H9 (cell line): ENCODE measurements at regions not wholly inside any gene's neighbourhood (a gene's known extent, or its start where the extent isn't known, plus 50 kb on each side); places are given as distances from the start of the nearest gene placed in this dataset.

Experiments
- DNase-seq: peaks from one replicate; pipeline ENCODE4 v3.0.0-alpha.2; 2017
- H2AFZ ChIP-seq: one replicate; pipeline ENCODE4 v1.6.1; 2013; ENCODE audit warnings: mild to moderate bottlenecking, low read length, control low read depth, moderate library complexity
- H2AK5ac ChIP-seq: 2 replicates; pipeline ENCODE4 v1.6.1; 2013; ENCODE audit warnings: low read length, control low read depth, mixed read lengths; ENCODE audit not compliant: insufficient read length
- H2BK120ac ChIP-seq: one replicate; pipeline ENCODE4 v1.6.1; 2013; ENCODE audit warnings: low read depth, mild to moderate bottlenecking, low read length, control low read depth, inconsistent platforms; ENCODE audit not compliant: poor library complexity, severe bottlenecking
- H2BK12ac ChIP-seq: 2 replicates; pipeline ENCODE4 v1.6.1; 2013; ENCODE audit warnings: low read length, control low read depth, mixed read lengths, low read depth; ENCODE audit not compliant: insufficient read length
- H2BK15ac ChIP-seq: 2 replicates; pipeline ENCODE4 v1.6.1; 2013; ENCODE audit warnings: low read depth, low read length, control low read depth
- H2BK20ac ChIP-seq: one replicate; pipeline ENCODE4 v1.6.1; 2013; ENCODE audit warnings: low read depth, mild to moderate bottlenecking, low read length, control low read depth, inconsistent platforms; ENCODE audit not compliant: poor library complexity, severe bottlenecking
- H2BK5ac ChIP-seq: 2 replicates; pipeline ENCODE4 v1.6.1; 2013; ENCODE audit warnings: low read length, control low read depth, mixed read lengths; ENCODE audit not compliant: insufficient read length
- H3K14ac ChIP-seq: 2 replicates; pipeline ENCODE4 v1.6.1; 2013; ENCODE audit warnings: low read length, control low read depth; ENCODE audit not compliant: insufficient read depth
- H3K18ac ChIP-seq: 2 replicates; pipeline ENCODE4 v1.6.1; 2013; ENCODE audit warnings: low read depth, mild to moderate bottlenecking, mixed read lengths, low read length, control low read depth; ENCODE audit not compliant: insufficient read length
- H3K23ac ChIP-seq: 2 replicates; pipeline ENCODE4 v1.6.1; 2013; ENCODE audit warnings: low read length, control low read depth, mixed read lengths, low read depth; ENCODE audit not compliant: insufficient read length
- H3K23me2 ChIP-seq: 2 replicates; pipeline ENCODE4 v1.6.1; 2013; ENCODE audit warnings: low read depth, mild to moderate bottlenecking, mixed read lengths, low read length, control low read depth; ENCODE audit not compliant: insufficient read length, poor library complexity, severe bottlenecking
- H3K27ac ChIP-seq: 2 replicates; pipeline ENCODE4 v1.5.1; 2013; ENCODE audit warnings: low read length, control low read depth, mixed read lengths, low read depth; ENCODE audit not compliant: insufficient read length
- H3K27me3 ChIP-seq: 2 replicates; pipeline ENCODE4 v1.6.1; 2013; ENCODE audit warnings: low read length, control low read depth, inconsistent platforms; ENCODE audit not compliant: insufficient read depth
- H3K4ac ChIP-seq: 2 replicates; pipeline ENCODE4 v1.6.1; 2013; ENCODE audit warnings: low read depth, mild to moderate bottlenecking, control low read depth, inconsistent platforms, low read length, moderate library complexity
- H3K4me1 ChIP-seq: 2 replicates; pipeline ENCODE4 v1.6.1; 2013; ENCODE audit warnings: low read length, control low read depth, inconsistent platforms; ENCODE audit not compliant: insufficient read depth
- H3K4me2 ChIP-seq: 2 replicates; pipeline ENCODE4 v1.6.1; 2013; ENCODE audit warnings: low read length, control low read depth, mixed read lengths; ENCODE audit not compliant: insufficient read length, insufficient read depth
- H3K56ac ChIP-seq: 2 replicates; pipeline ENCODE4 v1.6.1; 2013; ENCODE audit warnings: low read depth, mild to moderate bottlenecking, mixed read lengths, low read length, control low read depth; ENCODE audit not compliant: insufficient read length
- H3K79me1 ChIP-seq: 2 replicates; pipeline ENCODE4 v1.6.1; 2013; ENCODE audit warnings: low read depth, mild to moderate bottlenecking, moderate library complexity, low read length, control low read depth, inconsistent platforms; ENCODE audit not compliant: insufficient read depth, poor library complexity, severe bottlenecking
- H3K79me2 ChIP-seq: 2 replicates; pipeline ENCODE4 v1.6.1; 2013; ENCODE audit warnings: low read length, control low read depth, inconsistent platforms; ENCODE audit not compliant: insufficient read depth
- H3K9ac ChIP-seq: 2 replicates; pipeline ENCODE4 v1.6.1; 2013; ENCODE audit warnings: low read length, control low read depth, mixed read lengths; ENCODE audit not compliant: insufficient read length; ENCODE audit errors: extremely low read depth
- H3K9me3 ChIP-seq: one replicate; pipeline ENCODE4 v1.6.1; 2013; ENCODE audit warnings: low read depth, low read length, inconsistent platforms; ENCODE audit not compliant: control insufficient read depth
- H3T11ph ChIP-seq: one replicate; pipeline ENCODE4 v1.6.1; 2013; ENCODE audit warnings: mild to moderate bottlenecking, low read length, control low read depth, inconsistent platforms
- H4K20me1 ChIP-seq: one replicate; pipeline ENCODE4 v1.6.1; 2013; ENCODE audit not compliant: control insufficient read depth, insufficient read length, insufficient read depth
- H4K5ac ChIP-seq: 2 replicates; pipeline ENCODE4 v1.6.1; 2013; ENCODE audit warnings: low read depth, mild to moderate bottlenecking, mixed read lengths, low read length, control low read depth; ENCODE audit not compliant: insufficient read length
- H4K8ac ChIP-seq: replicated peaks from 2 replicates; pipeline ENCODE4 v1.6.1; 2013; ENCODE audit warnings: low read length, control low read depth, mixed read lengths, low read depth; ENCODE audit not compliant: insufficient read length
- H4K91ac ChIP-seq: 2 replicates; pipeline ENCODE4 v1.6.1; 2013; ENCODE audit warnings: low read depth, mild to moderate bottlenecking, moderate library complexity, mixed read lengths, low read length, control low read depth; ENCODE audit not compliant: insufficient read length
- H3K27ac Mint-ChIP-seq, 3 experiments: 2 replicates in 2 of 3; 3 replicates in 1 of 3; pipeline ENCODE4 v1.8.0; 2020 to 2021; ENCODE audit warnings: mixed read lengths in 3 of 3, mild to moderate bottlenecking in 1 of 3, moderate library complexity in 1 of 3
- H3K27me3 Mint-ChIP-seq: 2 replicates; pipeline ENCODE4 v1.8.0; 2021; ENCODE audit warnings: low read depth, mild to moderate bottlenecking, moderate library complexity, mixed read lengths
- H3K36me3 Mint-ChIP-seq, 3 experiments: 2 replicates in 2 of 3; 3 replicates in 1 of 3; pipeline ENCODE4 v1.8.0; 2020 to 2021; ENCODE audit warnings: low read depth in 3 of 3, mixed read lengths in 3 of 3; ENCODE audit not compliant: insufficient read depth in 1 of 3
- H3K4me1 Mint-ChIP-seq, 2 experiments: 2 replicates each; pipeline ENCODE4 v1.8.0; 2020; ENCODE audit warnings: mixed read lengths in 2 of 2
- H3K4me3 Mint-ChIP-seq, 2 experiments: 2 replicates in 1 of 2; 3 replicates in 1 of 2; pipeline ENCODE4 v1.8.0; 2020 to 2021; ENCODE audit warnings: mild to moderate bottlenecking in 2 of 2, mixed read lengths in 2 of 2, moderate library complexity in 1 of 2
- H3K9me3 Mint-ChIP-seq, 2 experiments: 2 replicates in 1 of 2; 3 replicates in 1 of 2; pipeline ENCODE4 v1.8.0; 2020; ENCODE audit warnings: mild to moderate bottlenecking in 2 of 2, mixed read lengths in 2 of 2, moderate library complexity in 1 of 2
- WGBS: extraction: QIAGEN DNeasy Blood & Tissue Kit; methylation state at CpG from one replicate; pipeline ENCODE4 v1.1.7; 2013; ENCODE audit warnings: missing lambda C conversion rate, low lambda C conversion rate, mixed read lengths; ENCODE audit not compliant: insufficient read length; ENCODE audit errors: extremely low coverage; 5-methylcytosine and 5-hydroxymethylcytosine counted together
- TF ChIP-seq, protein P1 (sequence below): fragments of 200-600 bp; sonication (generic); conservative IDR thresholded peaks from 3 replicates; pipeline ENCODE4 v1.8.0; 2021; ENCODE audit warnings: antibody characterized with exemption, mild to moderate bottlenecking

DNA sequence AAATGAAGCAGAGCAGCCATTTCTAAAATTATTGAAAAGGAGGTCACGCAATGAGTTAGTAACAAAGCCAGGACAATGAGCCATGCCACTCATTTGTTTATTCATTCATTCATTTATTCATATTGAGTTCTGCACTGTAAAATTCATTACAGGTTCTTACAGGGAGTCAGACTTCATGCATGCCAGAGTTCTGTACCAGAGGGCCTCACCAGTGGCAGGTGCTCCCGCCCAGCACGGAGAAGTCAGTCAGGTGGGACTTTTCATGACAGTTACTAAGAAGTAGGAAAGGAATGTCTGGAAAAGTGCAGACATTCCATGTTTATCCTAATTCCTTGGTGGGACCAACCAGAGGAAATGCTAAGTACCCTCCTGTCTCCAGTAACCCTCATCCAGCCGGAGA lies 217.5 kb upstream of the BLID start:
- Mint-ChIP-seq H3K27me3 (peaks cover 4% of the 10 kb centered on the region; the same call in 1 of the 2 replicates), H3K4me1 (no peaks in the 10 kb centered on the region), H3K36me3 (no peaks in the 10 kb centered on the region), H3K9me3 (no peaks in the 10 kb centered on the region), H3K4me3 (no peak overlapping the region), H3K27ac (no peak overlapping the region)
- no peak overlapping the region for H3K4me2 ChIP-seq
- no peak overlapping the region for H4K5ac ChIP-seq
- H3K4me1 ChIP-seq: no peaks in the 10 kb centered on the region
- no peak overlapping the region for H2AFZ ChIP-seq
- no peak overlapping the region for H3K18ac ChIP-seq
- no peak overlapping the region for H2BK12ac ChIP-seq
- no peak overlapping the region for H3T11ph ChIP-seq
- no peak overlapping the region for H2AK5ac ChIP-seq
- no peak overlapping the region for H2BK15ac ChIP-seq
- no peak overlapping the region for H3K56ac ChIP-seq
- H3K27me3 ChIP-seq: peaks cover 4% of the 10 kb centered on the region; the same call in 1 of the 2 replicates
- H4K91ac ChIP-seq: no peak overlapping the region
- TF ChIP-seq, protein P1, sequence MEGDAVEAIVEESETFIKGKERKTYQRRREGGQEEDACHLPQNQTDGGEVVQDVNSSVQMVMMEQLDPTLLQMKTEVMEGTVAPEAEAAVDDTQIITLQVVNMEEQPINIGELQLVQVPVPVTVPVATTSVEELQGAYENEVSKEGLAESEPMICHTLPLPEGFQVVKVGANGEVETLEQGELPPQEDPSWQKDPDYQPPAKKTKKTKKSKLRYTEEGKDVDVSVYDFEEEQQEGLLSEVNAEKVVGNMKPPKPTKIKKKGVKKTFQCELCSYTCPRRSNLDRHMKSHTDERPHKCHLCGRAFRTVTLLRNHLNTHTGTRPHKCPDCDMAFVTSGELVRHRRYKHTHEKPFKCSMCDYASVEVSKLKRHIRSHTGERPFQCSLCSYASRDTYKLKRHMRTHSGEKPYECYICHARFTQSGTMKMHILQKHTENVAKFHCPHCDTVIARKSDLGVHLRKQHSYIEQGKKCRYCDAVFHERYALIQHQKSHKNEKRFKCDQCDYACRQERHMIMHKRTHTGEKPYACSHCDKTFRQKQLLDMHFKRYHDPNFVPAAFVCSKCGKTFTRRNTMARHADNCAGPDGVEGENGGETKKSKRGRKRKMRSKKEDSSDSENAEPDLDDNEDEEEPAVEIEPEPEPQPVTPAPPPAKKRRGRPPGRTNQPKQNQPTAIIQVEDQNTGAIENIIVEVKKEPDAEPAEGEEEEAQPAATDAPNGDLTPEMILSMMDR: no peak
- no peak overlapping the region for H3K23ac ChIP-seq
- H4K20me1 ChIP-seq: no peaks in the 10 kb centered on the region
- H3K14ac ChIP-seq: no peak overlapping the region
- H3K9me3 ChIP-seq: no peaks in the 10 kb centered on the region
- WGBS: no CpG with 5 or more reads among the region's 4 CpGs
- H2BK5ac ChIP-seq: no peak overlapping the region
- no peak overlapping the region for H4K8ac ChIP-seq
- H3K4ac ChIP-seq: no peak overlapping the region
- no peaks in the 10 kb centered on the region for H3K23me2 ChIP-seq
- H3K79me1 ChIP-seq: no peaks in the 10 kb centered on the region
- H3K9ac ChIP-seq: no peak overlapping the region
- no peak overlapping the region for H3K27ac ChIP-seq
- no peaks in the 10 kb centered on the region for H3K79me2 ChIP-seq
- H2BK120ac ChIP-seq: no peak overlapping the region
- no peak overlapping the region for H2BK20ac ChIP-seq
- DNase-seq: no peak
